ENCODE measurements at regions not wholly inside any gene's neighbourhood (a gene's known extent, or its start where the extent isn't known, plus 50 kb on each side); places are given as distances from the start of the nearest gene placed in this dataset.
"Not testable (repeated sequence)": the region's sequence is repeated elsewhere in the genome, so short reads cannot be mapped to it uniquely, and the experiment has no call there.

DNA sequence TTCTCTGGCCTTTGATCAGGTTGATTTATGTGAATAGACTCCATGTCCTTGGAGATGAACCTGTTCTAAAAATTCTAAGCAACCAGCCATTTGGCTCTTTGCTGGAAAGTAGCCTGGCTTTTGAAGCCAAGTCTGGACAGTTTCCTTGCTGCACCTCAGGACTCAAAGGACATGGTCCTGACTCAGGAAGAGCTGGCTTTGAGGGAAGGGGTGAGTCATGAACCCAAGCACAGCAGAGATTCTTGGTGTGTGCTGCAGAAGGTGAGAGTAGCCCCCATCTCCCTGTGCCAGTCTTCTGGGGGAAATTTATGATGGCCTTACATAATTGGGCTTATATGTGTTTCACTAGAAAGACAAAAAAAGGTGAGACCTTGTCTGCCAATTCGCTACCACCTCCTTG is 287.2 kb upstream of the PLGLB2 start:
- not testable (repeated sequence) for TF ChIP-seq GABPA (IDR thresholded peaks at IDR 0.05 in 1 of 2, conservative IDR thresholded peaks at IDR 0.05 in 1 of 2); RXRA (IDR thresholded peaks at IDR 0.05); TAF1 (conservative IDR thresholded peaks at IDR 0.05); RAD21 (IDR thresholded peaks at IDR 0.05)
- TF ChIP-seq, protein P1, sequence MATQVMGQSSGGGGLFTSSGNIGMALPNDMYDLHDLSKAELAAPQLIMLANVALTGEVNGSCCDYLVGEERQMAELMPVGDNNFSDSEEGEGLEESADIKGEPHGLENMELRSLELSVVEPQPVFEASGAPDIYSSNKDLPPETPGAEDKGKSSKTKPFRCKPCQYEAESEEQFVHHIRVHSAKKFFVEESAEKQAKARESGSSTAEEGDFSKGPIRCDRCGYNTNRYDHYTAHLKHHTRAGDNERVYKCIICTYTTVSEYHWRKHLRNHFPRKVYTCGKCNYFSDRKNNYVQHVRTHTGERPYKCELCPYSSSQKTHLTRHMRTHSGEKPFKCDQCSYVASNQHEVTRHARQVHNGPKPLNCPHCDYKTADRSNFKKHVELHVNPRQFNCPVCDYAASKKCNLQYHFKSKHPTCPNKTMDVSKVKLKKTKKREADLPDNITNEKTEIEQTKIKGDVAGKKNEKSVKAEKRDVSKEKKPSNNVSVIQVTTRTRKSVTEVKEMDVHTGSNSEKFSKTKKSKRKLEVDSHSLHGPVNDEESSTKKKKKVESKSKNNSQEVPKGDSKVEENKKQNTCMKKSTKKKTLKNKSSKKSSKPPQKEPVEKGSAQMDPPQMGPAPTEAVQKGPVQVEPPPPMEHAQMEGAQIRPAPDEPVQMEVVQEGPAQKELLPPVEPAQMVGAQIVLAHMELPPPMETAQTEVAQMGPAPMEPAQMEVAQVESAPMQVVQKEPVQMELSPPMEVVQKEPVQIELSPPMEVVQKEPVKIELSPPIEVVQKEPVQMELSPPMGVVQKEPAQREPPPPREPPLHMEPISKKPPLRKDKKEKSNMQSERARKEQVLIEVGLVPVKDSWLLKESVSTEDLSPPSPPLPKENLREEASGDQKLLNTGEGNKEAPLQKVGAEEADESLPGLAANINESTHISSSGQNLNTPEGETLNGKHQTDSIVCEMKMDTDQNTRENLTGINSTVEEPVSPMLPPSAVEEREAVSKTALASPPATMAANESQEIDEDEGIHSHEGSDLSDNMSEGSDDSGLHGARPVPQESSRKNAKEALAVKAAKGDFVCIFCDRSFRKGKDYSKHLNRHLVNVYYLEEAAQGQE (IDR thresholded peaks at IDR 0.05) = not testable (repeated sequence)
- TF ChIP-seq, protein P2, sequence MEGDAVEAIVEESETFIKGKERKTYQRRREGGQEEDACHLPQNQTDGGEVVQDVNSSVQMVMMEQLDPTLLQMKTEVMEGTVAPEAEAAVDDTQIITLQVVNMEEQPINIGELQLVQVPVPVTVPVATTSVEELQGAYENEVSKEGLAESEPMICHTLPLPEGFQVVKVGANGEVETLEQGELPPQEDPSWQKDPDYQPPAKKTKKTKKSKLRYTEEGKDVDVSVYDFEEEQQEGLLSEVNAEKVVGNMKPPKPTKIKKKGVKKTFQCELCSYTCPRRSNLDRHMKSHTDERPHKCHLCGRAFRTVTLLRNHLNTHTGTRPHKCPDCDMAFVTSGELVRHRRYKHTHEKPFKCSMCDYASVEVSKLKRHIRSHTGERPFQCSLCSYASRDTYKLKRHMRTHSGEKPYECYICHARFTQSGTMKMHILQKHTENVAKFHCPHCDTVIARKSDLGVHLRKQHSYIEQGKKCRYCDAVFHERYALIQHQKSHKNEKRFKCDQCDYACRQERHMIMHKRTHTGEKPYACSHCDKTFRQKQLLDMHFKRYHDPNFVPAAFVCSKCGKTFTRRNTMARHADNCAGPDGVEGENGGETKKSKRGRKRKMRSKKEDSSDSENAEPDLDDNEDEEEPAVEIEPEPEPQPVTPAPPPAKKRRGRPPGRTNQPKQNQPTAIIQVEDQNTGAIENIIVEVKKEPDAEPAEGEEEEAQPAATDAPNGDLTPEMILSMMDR (IDR thresholded peaks at IDR 0.05; ENCODE audit: low read depth, low read length, missing input control) = not testable (repeated sequence)
